Astrocyte of the cerebellum (primary cell): ENCODE measurements at regions not wholly inside any gene's neighbourhood (a gene's known extent, or its start where the extent isn't known, plus 50 kb on each side); places are given as distances from the start of the nearest gene placed in this dataset.

ENCODE experiments used
- DNase-seq: peaks from one replicate; pipeline ENCODE4 v3.0.0-alpha.2; 2011; ENCODE audit warnings: low read depth
- H3K4me3 ChIP-seq: 2 replicates; pipeline ENCODE4 v1.5.1; 2011; ENCODE audit warnings: mild to moderate bottlenecking, low read depth, low read length, moderate library complexity
- CTCF ChIP-seq: IDR thresholded peaks from 2 replicates; pipeline ENCODE4 v1.5.1; 2012; ENCODE audit warnings: low read length, low read depth, moderate library complexity, mild to moderate bottlenecking; ENCODE audit errors: missing control alignments
- in situ Hi-C: cut with HindIII; loops from 2 replicates; pipeline ENCODE4 v1.10.0; 2017; ENCODE audit warnings: low sequenced_read_pairs

GRCh38 chr7:46725838-46726237 lies 804.8 kb upstream of the IGFBP3 start:
- no peak for TF ChIP-seq CTCF
- no peak overlapping the region for H3K4me3 ChIP-seq
- in situ Hi-C loops = no loop called here
- DNase-seq = no peak

- in situ Hi-C loops = no loop called here
- no peak for DNase-seq
- TF ChIP-seq CTCF = no peak
- no peak overlapping the region for H3K4me3 ChIP-seq
Observed at GRCh38 chr7:46725136-46725535, 804.1 kb upstream of the IGFBP3 start.

GRCh38 chr7:46723742-46724141 lies 802.7 kb upstream of the IGFBP3 start:
- no peak overlapping the region for H3K4me3 ChIP-seq
- DNase-seq = no peak
- TF ChIP-seq CTCF = no peak
- in situ Hi-C loops = no loop called here

GRCh38 chr7:46723003-46723402 lies 801.9 kb upstream of the IGFBP3 start:
- TF ChIP-seq CTCF = no peak
- DNase-seq = no peak

GRCh38 chr7:46720761-46721160 lies 799.7 kb upstream of the IGFBP3 start:
- in situ Hi-C loops = no loop called here
- TF ChIP-seq CTCF = no peak
- H3K4me3 ChIP-seq = no peak overlapping the region
- no peak for DNase-seq

More at GRCh38 chr7:46723003-46723402, 801.9 kb upstream of the IGFBP3 start:
- in situ Hi-C loops = no loop called here
- H3K4me3 ChIP-seq = no peak overlapping the region

- H3K4me3 ChIP-seq = no peak overlapping the region
- in situ Hi-C loops = no loop called here
- DNase-seq = no peak
- no peak for TF ChIP-seq CTCF
Observed at GRCh38 chr7:46719616-46720015, 798.5 kb upstream of the IGFBP3 start.

GRCh38 chr7:46716926-46717325 lies 795.9 kb upstream of the IGFBP3 start:
- no peak overlapping the region for H3K4me3 ChIP-seq
- no peak for TF ChIP-seq CTCF
- no peak for DNase-seq
- in situ Hi-C loops = no loop called here
